ENCODE measurements at regions not wholly inside any gene's neighbourhood (a gene's known extent, or its start where the extent isn't known, plus 50 kb on each side); places are given as distances from the start of the nearest gene placed in this dataset.

- DNase-seq (ENCODE audit: low read depth in 2 of 2): no peak
Measured at GRCh38 chr11:31903225-31904074, 92.3 kb upstream of the PAX6 start.

GRCh38 chr11:31902706-31903105 is 91.6 kb upstream of the PAX6 start:
- no peak for DNase-seq (ENCODE audit: low read depth in 2 of 2)

GRCh38 chr11:31895926-31896325 is 84.8 kb upstream of the PAX6 start:
- DNase-seq (ENCODE audit: low read depth in 2 of 2): no peak

- no peak for DNase-seq (ENCODE audit: low read depth in 2 of 2)
Measured at GRCh38 chr11:31887180-31887579, 76.1 kb upstream of the PAX6 start.

GRCh38 chr11:31884080-31884479 is 73.0 kb upstream of the PAX6 start:
- no peak for DNase-seq (ENCODE audit: low read depth in 2 of 2)

GRCh38 chr11:31883435-31883834 is 72.3 kb upstream of the PAX6 start:
- DNase-seq (ENCODE audit: low read depth in 2 of 2): no peak

- DNase-seq (ENCODE audit: low read depth in 2 of 2): no peak
Measured at GRCh38 chr11:31882951-31883392, 71.8 kb upstream of the PAX6 start.

- DNase-seq (ENCODE audit: low read depth in 2 of 2): no peak
Measured at GRCh38 chr11:31881825-31882224, 70.7 kb upstream of the PAX6 start.

- no peak for DNase-seq (ENCODE audit: low read depth in 2 of 2)
Measured at GRCh38 chr11:31879681-31880080, 68.6 kb upstream of the PAX6 start.

- DNase-seq (ENCODE audit: low read depth in 2 of 2): no peak
Measured at GRCh38 chr11:31877863-31878262, 66.7 kb upstream of the PAX6 start.

- DNase-seq (ENCODE audit: low read depth in 2 of 2): no peak
Measured at GRCh38 chr11:31877083-31877482, 66.0 kb upstream of the PAX6 start.

GRCh38 chr11:31875866-31876560 is 64.9 kb upstream of the PAX6 start:
- DNase-seq (ENCODE audit: low read depth in 2 of 2): no peak

- DNase-seq (ENCODE audit: low read depth in 2 of 2): no peak
Measured at GRCh38 chr11:31874631-31875191, 63.6 kb upstream of the PAX6 start.

- DNase-seq (ENCODE audit: low read depth in 2 of 2): no peak
Measured at GRCh38 chr11:31873124-31873523, 62.0 kb upstream of the PAX6 start.

GRCh38 chr11:31872076-31872443 is 60.9 kb upstream of the PAX6 start:
- DNase-seq (ENCODE audit: low read depth in 2 of 2): no peak

GRCh38 chr11:31871310-31872075 is 60.4 kb upstream of the PAX6 start:
- no peak for DNase-seq (ENCODE audit: low read depth in 2 of 2)

GRCh38 chr11:31870609-31871309 is 59.6 kb upstream of the PAX6 start:
- peak in 1 of 2 experiments; percentile 15 for DNase-seq (ENCODE audit: low read depth in 2 of 2)

GRCh38 chr11:31869986-31870385 is 58.9 kb upstream of the PAX6 start:
- no peak for DNase-seq (ENCODE audit: low read depth in 2 of 2)

- no peak for DNase-seq (ENCODE audit: low read depth in 2 of 2)
Measured at GRCh38 chr11:31865606-31866300, 54.6 kb upstream of the PAX6 start.

GRCh38 chr11:31863170-31863832 is 52.2 kb upstream of the PAX6 start:
- no peak for DNase-seq (ENCODE audit: low read depth in 2 of 2)

Data from fibroblast of skin of left quadriceps (primary cell).